T-cell (primary cell): ENCODE measurements at regions not wholly inside any gene's neighbourhood (a gene's known extent, or its start where the extent isn't known, plus 50 kb on each side); places are given as distances from the start of the nearest gene placed in this dataset.

Source experiments
- ATAC-seq, 4 experiments: fragments of 200-7000 bp in 3 of 4; fragments of 150-1000 bp in 1 of 4; cut with Tn5 transposase; replicated peaks in 1 of 4; 1 replicate in 3 of 4; 2 replicates in 1 of 4; pipeline ENCODE4 v1.10.0; 2021; ENCODE audit warnings: moderate library complexity in 3 of 4, mild to moderate bottlenecking in 2 of 4, moderate number of reproducible peaks in 1 of 4
- CTCF ChIA-PET, 2 donors: fragments of 300-600 bp; sonication (Branson Sonifier 250); formaldehyde crosslinking; loops; one replicate each; lab custom pipeline; 2022; ENCODE audit warnings: antibody characterized with exemption in 2 of 2; lab: Charles Lee
- POLR2A ChIA-PET, 2 donors: fragments of 300-600 bp; sonication (Branson Sonifier 250); formaldehyde crosslinking; loops; one replicate each; lab custom pipeline; 2022; ENCODE audit warnings: antibody characterized with exemption in 2 of 2; lab: Charles Lee
- DNase-seq, 35 experiments: peaks; one replicate each; pipeline versions ENCODE4 v3.0.0 to v3.0.0-alpha.2; 2013 to 2023
- H3K27ac ChIP-seq: one replicate; pipeline ENCODE4 v1.5.1; 2013; ENCODE audit warnings: low read length
- H3K27me3 ChIP-seq, 2 experiments: replicated peaks in 1 of 2; 1 replicate in 1 of 2; 2 replicates in 1 of 2; pipeline versions ENCODE4 v1.6.1 to v1.7.0; 2013; ENCODE audit warnings: low read length in 1 of 2, mixed read lengths in 1 of 2; ENCODE audit not compliant: control insufficient read depth in 2 of 2, insufficient read depth in 2 of 2; ENCODE audit errors: extremely low read depth in 1 of 2
- H3K36me3 ChIP-seq, 2 donors: 1 replicate in 1 of 2; 2 replicates in 1 of 2; pipeline versions ENCODE4 v1.6.1 to v1.7.0; 2013; ENCODE audit warnings: low read length in 1 of 2; ENCODE audit not compliant: control insufficient read depth in 2 of 2, insufficient read depth in 1 of 2; ENCODE audit errors: extremely low read depth in 1 of 2
- H3K4me1 ChIP-seq, 2 experiments: 1 replicate in 1 of 2; 2 replicates in 1 of 2; pipeline versions ENCODE4 v1.6.1 to v1.7.0; 2013; ENCODE audit warnings: low read length in 2 of 2, mixed read lengths in 1 of 2; ENCODE audit not compliant: insufficient read depth in 2 of 2, control insufficient read depth in 1 of 2; ENCODE audit errors: extremely low read depth in 1 of 2
- H3K4me3 ChIP-seq, 2 donors: 1 replicate in 1 of 2; 2 replicates in 1 of 2; pipeline versions ENCODE4 v1.5.1 to v1.7.0; 2013; ENCODE audit warnings: mild to moderate bottlenecking in 2 of 2, low read length in 1 of 2, moderate library complexity in 1 of 2; ENCODE audit not compliant: control insufficient read depth in 1 of 2; ENCODE audit errors: extremely low read depth in 1 of 2
- H3K9me3 ChIP-seq: 2 replicates; pipeline ENCODE4 v1.7.0; 2013
- H3K27ac Mint-ChIP-seq, 2 donors: one replicate each; pipeline ENCODE4 v1.8.0; 2020 to 2021; ENCODE audit warnings: mild to moderate bottlenecking in 2 of 2, mixed read lengths in 2 of 2
- H3K27me3 Mint-ChIP-seq, 2 donors: one replicate each; pipeline ENCODE4 v1.8.0; 2021 to 2022; ENCODE audit warnings: mixed read lengths in 2 of 2
- H3K36me3 Mint-ChIP-seq: one replicate; pipeline ENCODE4 v1.8.0; 2021; ENCODE audit warnings: mixed read lengths
- H3K4me1 Mint-ChIP-seq, 3 donors: one replicate each; pipeline ENCODE4 v1.8.0; 2020 to 2022; ENCODE audit warnings: mixed read lengths in 3 of 3, mild to moderate bottlenecking in 1 of 3
- H3K4me3 Mint-ChIP-seq, 3 donors: one replicate each; pipeline ENCODE4 v1.8.0; 2020 to 2022; ENCODE audit warnings: mild to moderate bottlenecking in 3 of 3, mixed read lengths in 3 of 3, moderate library complexity in 3 of 3
- H3K9me3 Mint-ChIP-seq, 3 donors: one replicate each; pipeline ENCODE4 v1.8.0; 2020 to 2022; ENCODE audit warnings: mixed read lengths in 3 of 3
- WGBS: methylation state at CpG from one replicate; pipeline ENCODE4 v1.1.5; 2013; ENCODE audit warnings: missing lambda C conversion rate; ENCODE audit not compliant: insufficient coverage; 5-methylcytosine and 5-hydroxymethylcytosine counted together

GRCh38 chr5:123809594-123810221 lies 297.7 kb downstream of the CSNK1G3 start:
- ATAC-seq (no peak), DNase-seq (no peak)
- H3K36me3 ChIP-seq = no peaks in the 10 kb centered on the region
- WGBS = 60% methylated on average over 1 of the region's 7 CpGs
- no peaks in the 10 kb centered on the region for H3K9me3 ChIP-seq
- ChIA-PET CTCF (no interaction called here), POLR2A (no interaction called here)
- Mint-ChIP-seq H3K27ac (no peak overlapping the region), H3K36me3 (no peaks in the 10 kb centered on the region), H3K9me3 (no peaks in the 10 kb centered on the region), H3K4me3 (no peak overlapping the region), H3K4me1 (no peaks in the 10 kb centered on the region), H3K27me3 (no peaks in the 10 kb centered on the region)
- no peak overlapping the region for H3K27ac ChIP-seq
- no peak overlapping the region for H3K4me3 ChIP-seq
- H3K4me1 ChIP-seq = no peaks in the 10 kb centered on the region
- no peaks in the 10 kb centered on the region for H3K27me3 ChIP-seq

- H3K9me3 ChIP-seq = no peaks in the 10 kb centered on the region
- H3K27ac Mint-ChIP-seq = no peak overlapping the region
- H3K27ac ChIP-seq = no peak overlapping the region
- H3K36me3 Mint-ChIP-seq = no peaks in the 10 kb centered on the region
- no peaks in the 10 kb centered on the region for H3K9me3 Mint-ChIP-seq
- no peak overlapping the region for H3K4me3 ChIP-seq
- no peaks in the 10 kb centered on the region for H3K4me1 ChIP-seq
- ChIA-PET CTCF (no interaction called here), POLR2A (no interaction called here)
- H3K4me1 Mint-ChIP-seq = no peaks in the 10 kb centered on the region
- no peaks in the 10 kb centered on the region for H3K27me3 Mint-ChIP-seq
- DNase-seq (no peak), ATAC-seq (no peak)
- H3K4me3 Mint-ChIP-seq = no peak overlapping the region
- no peaks in the 10 kb centered on the region for H3K27me3 ChIP-seq
- H3K36me3 ChIP-seq = no peaks in the 10 kb centered on the region
- 70% methylated on average over 4 of the region's 9 CpGs for WGBS
These were observed 296.7 kb downstream of the CSNK1G3 start for GRCh38 chr5:123808461-123809380.

DNA sequence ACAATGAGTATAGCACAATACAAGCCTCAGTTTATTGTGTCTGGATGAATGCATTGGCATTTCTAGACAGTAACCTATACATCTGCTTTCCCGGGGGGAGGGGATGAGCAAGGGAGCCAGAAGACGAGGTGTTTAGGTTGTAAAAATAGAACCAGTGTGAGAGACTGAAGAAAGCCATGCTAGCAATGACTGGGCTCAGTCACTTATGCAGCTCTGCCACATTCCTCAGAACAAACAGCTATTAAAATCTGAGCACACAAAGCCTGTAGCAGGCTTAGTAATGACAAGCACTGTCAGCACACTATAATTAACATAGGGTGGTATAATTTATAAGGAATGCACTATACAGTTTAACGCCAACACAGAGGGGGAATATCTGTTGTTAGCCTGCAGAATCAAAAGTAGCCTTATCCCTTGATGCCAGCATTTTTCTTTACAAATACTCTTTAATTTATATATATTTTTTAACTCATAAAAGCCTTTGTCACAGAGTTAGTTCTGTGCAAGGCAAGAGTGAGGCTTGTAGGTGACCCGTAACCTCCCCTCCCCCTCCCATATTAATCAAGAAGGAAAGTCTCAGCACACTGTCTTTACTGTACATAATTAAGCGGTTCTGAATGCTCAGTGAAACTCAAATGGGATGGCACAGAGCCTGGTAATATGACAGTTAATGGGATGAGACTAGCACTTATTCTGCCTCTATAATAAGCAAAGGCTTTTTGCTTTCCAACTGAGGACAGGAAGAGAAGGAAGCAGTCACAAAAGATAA lies 295.4 kb downstream of the CSNK1G3 start:
- H3K4me1 ChIP-seq = no peaks in the 10 kb centered on the region

DNA sequence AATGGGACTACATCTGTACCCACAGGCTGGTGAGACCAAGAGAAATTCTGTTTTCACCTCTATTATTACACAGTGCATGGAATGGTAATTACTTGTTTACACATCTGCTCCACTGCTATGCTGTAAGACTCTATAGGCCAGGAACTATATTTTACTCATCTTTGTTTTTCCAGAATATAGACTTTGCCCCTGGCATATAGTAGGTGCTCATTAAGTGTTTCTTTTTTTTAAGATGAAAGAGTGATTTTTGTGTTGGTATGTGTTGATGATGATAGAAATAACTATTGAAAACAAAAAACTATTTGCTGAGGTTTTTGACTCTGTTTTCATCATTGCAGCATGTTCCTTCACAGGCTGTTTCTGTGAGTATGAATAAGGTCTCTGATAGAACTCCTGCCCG lies 294.7 kb downstream of the CSNK1G3 start:
- POLR2A ChIA-PET = no interaction called here
- no peak overlapping the region for H3K27ac Mint-ChIP-seq
- ATAC-seq (no peak), DNase-seq (no peak)
- no peaks in the 10 kb centered on the region for H3K9me3 Mint-ChIP-seq
- H3K4me1 ChIP-seq = no peaks in the 10 kb centered on the region
- no peaks in the 10 kb centered on the region for H3K36me3 Mint-ChIP-seq
- H3K4me3 Mint-ChIP-seq = no peak overlapping the region
- WGBS = no CpG with 5 or more reads among the region's 1 CpG
- H3K27me3 Mint-ChIP-seq = no peaks in the 10 kb centered on the region
- no peak overlapping the region for H3K4me3 ChIP-seq
- no peaks in the 10 kb centered on the region for H3K27me3 ChIP-seq
- H3K27ac ChIP-seq = no peak overlapping the region
- H3K4me1 Mint-ChIP-seq = no peaks in the 10 kb centered on the region
- no peaks in the 10 kb centered on the region for H3K9me3 ChIP-seq
- CTCF ChIA-PET = no interaction called here
- H3K36me3 ChIP-seq = no peaks in the 10 kb centered on the region

More for the DNA sequence above, 295.4 kb downstream of the CSNK1G3 start:
- WGBS = no CpG with 5 or more reads among the region's 5 CpGs
- Histone ChIP-seq H3K27me3 (no peaks in the 10 kb centered on the region), H3K9me3 (no peaks in the 10 kb centered on the region), H3K27ac (no peak overlapping the region), H3K4me3 (no peak overlapping the region), H3K36me3 (no peaks in the 10 kb centered on the region)
- ATAC-seq (no peak), DNase-seq (no peak)
- Mint-ChIP-seq H3K27ac (no peak overlapping the region), H3K9me3 (no peaks in the 10 kb centered on the region), H3K36me3 (no peaks in the 10 kb centered on the region), H3K4me3 (no peak overlapping the region), H3K27me3 (no peaks in the 10 kb centered on the region), H3K4me1 (no peaks in the 10 kb centered on the region)
- POLR2A ChIA-PET = no interaction called here
- CTCF ChIA-PET = no interaction called here

- H3K4me3 ChIP-seq = no peak overlapping the region
- Mint-ChIP-seq H3K36me3 (no peaks in the 10 kb centered on the region), H3K27me3 (no peaks in the 10 kb centered on the region), H3K27ac (no peak overlapping the region), H3K9me3 (no peaks in the 10 kb centered on the region), H3K4me1 (no peaks in the 10 kb centered on the region), H3K4me3 (no peak overlapping the region)
- no peak overlapping the region for H3K27ac ChIP-seq
- ATAC-seq (no peak), DNase-seq (no peak)
- H3K36me3 ChIP-seq = no peaks in the 10 kb centered on the region
- ChIA-PET CTCF (no interaction called here), POLR2A (no interaction called here)
- H3K27me3 ChIP-seq = no peaks in the 10 kb centered on the region
- H3K9me3 ChIP-seq = no peaks in the 10 kb centered on the region
- no peaks in the 10 kb centered on the region for H3K4me1 ChIP-seq
These were observed 293.3 kb downstream of the CSNK1G3 start for GRCh38 chr5:123805300-123805699.

DNA sequence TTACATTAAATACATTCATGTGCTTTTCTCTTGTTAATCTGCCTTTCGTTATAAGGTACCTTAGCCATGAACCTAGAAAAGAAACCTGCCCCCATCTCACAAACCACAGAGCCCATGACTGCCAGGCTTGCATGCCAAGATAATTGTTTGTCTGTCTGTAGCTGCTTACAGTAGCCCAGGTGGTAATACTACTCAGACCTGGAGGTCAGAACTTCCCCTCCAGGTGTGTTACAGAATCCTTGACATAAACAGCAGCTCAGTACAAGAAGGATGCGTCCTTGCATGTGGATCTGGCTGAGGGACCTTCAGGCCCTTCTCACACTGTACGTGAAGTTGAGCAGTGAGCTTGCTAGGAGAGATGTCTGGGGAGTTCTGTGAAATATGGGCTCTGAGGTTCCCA lies 291.4 kb downstream of the CSNK1G3 start:
- no peaks in the 10 kb centered on the region for H3K36me3 ChIP-seq
- no peak overlapping the region for H3K4me3 ChIP-seq
- H3K9me3 ChIP-seq = no peaks in the 10 kb centered on the region
- CTCF ChIA-PET = no interaction called here
- ATAC-seq (no peak), DNase-seq (no peak)
- no peak overlapping the region for H3K4me3 Mint-ChIP-seq
- POLR2A ChIA-PET = no interaction called here
- no peak overlapping the region for H3K27ac ChIP-seq
- no peaks in the 10 kb centered on the region for H3K4me1 Mint-ChIP-seq
- no peaks in the 10 kb centered on the region for H3K27me3 ChIP-seq
- H3K27me3 Mint-ChIP-seq = no peaks in the 10 kb centered on the region
- H3K27ac Mint-ChIP-seq = no peak overlapping the region
- WGBS = 83% methylated on average over 1 of the region's 3 CpGs
- H3K4me1 ChIP-seq = no peaks in the 10 kb centered on the region
- H3K9me3 Mint-ChIP-seq = no peaks in the 10 kb centered on the region
- H3K36me3 Mint-ChIP-seq = no peaks in the 10 kb centered on the region
